ENCODE measurements at regions not wholly inside any gene's neighbourhood (a gene's known extent, or its start where the extent isn't known, plus 50 kb on each side); places are given as distances from the start of the nearest gene placed in this dataset.

GRCh38 chr1:98420376-98421084 lies 241.0 kb upstream of the SNX7 start:
- no peaks in the 10 kb centered on the region for H3K36me3 ChIP-seq (ENCODE audit: insufficient read depth, low read length)
- no peaks in the 10 kb centered on the region for H3K9me3 ChIP-seq (ENCODE audit: low read length)
- no peak overlapping the region for H3K4me3 ChIP-seq (ENCODE audit: low read length)
- no peak overlapping the region for H3K9ac ChIP-seq (ENCODE audit: low read length)
- no peaks in the 10 kb centered on the region for H3F3A ChIP-seq (ENCODE audit: insufficient read depth, low read length, poor library complexity, severe bottlenecking)
- no peaks in the 10 kb centered on the region for H3K79me2 ChIP-seq (replicated peaks; ENCODE audit: insufficient read depth, low read length)
- TF ChIP-seq TAF1 (IDR thresholded peaks at IDR 0.05; ENCODE audit: low read depth) = no peak
- no peak for TF ChIP-seq REST (IDR thresholded peaks at IDR 0.05; ENCODE audit: borderline replicate concordance)
- TF ChIP-seq CTCF (IDR thresholded peaks at IDR 0.05; ENCODE audit: poor library complexity, severe bottlenecking) = no peak
- TF ChIP-seq MXI1 (conservative IDR thresholded peaks at IDR 0.05; ENCODE audit: poor library complexity, severe bottlenecking) = no peak
- TF ChIP-seq POLR2AphosphoS5 (IDR thresholded peaks at IDR 0.05) = no peak
- no peak overlapping the region for H2AFZ ChIP-seq (ENCODE audit: low read depth, low read length)
- no peak overlapping the region for H3K4me2 ChIP-seq (ENCODE audit: low read length)
- H3K27me3 ChIP-seq (ENCODE audit: insufficient read depth, low read depth, low read length) = no peaks in the 10 kb centered on the region
- H3K27ac ChIP-seq (ENCODE audit: low read length) = no peak overlapping the region
- H4K20me1 ChIP-seq (ENCODE audit: insufficient read depth) = no peaks in the 10 kb centered on the region
- H3K9me2 ChIP-seq (ENCODE audit: insufficient read depth, low read length) = no peaks in the 10 kb centered on the region

GRCh38 chr1:98417820-98418219 lies 243.7 kb upstream of the SNX7 start:
- Histone ChIP-seq H3K9me2 (ENCODE audit: insufficient read depth, low read length) (no peaks in the 10 kb centered on the region), H3F3A (ENCODE audit: insufficient read depth, low read length, poor library complexity, severe bottlenecking) (no peaks in the 10 kb centered on the region), H3K4me2 (ENCODE audit: low read length) (no peak overlapping the region), H4K20me1 (ENCODE audit: insufficient read depth) (no peaks in the 10 kb centered on the region), H3K9me3 (ENCODE audit: low read length) (no peaks in the 10 kb centered on the region), H2AFZ (ENCODE audit: low read depth, low read length) (no peak overlapping the region), H3K36me3 (ENCODE audit: insufficient read depth, low read length) (no peaks in the 10 kb centered on the region), H3K9ac (ENCODE audit: low read length) (no peak overlapping the region), H3K27ac (ENCODE audit: low read length) (no peak overlapping the region), H3K27me3 (ENCODE audit: insufficient read depth, low read depth, low read length) (no peaks in the 10 kb centered on the region), H3K79me2 (replicated peaks; ENCODE audit: insufficient read depth, low read length) (no peaks in the 10 kb centered on the region), H3K4me3 (ENCODE audit: low read length) (no peak overlapping the region)
- TF ChIP-seq SMC3 (conservative IDR thresholded peaks at IDR 0.05; ENCODE audit: poor library complexity) (no peak), CTCF (IDR thresholded peaks at IDR 0.05; ENCODE audit: poor library complexity, severe bottlenecking) (no peak), EP300 (conservative IDR thresholded peaks at IDR 0.05; ENCODE audit: poor library complexity, severe bottlenecking) (no peak), REST (IDR thresholded peaks at IDR 0.05; ENCODE audit: borderline replicate concordance) (no peak), POLR2AphosphoS5 (IDR thresholded peaks at IDR 0.05) (no peak), MXI1 (conservative IDR thresholded peaks at IDR 0.05; ENCODE audit: poor library complexity, severe bottlenecking) (no peak), TAF1 (IDR thresholded peaks at IDR 0.05; ENCODE audit: low read depth) (no peak), RAD21 (conservative IDR thresholded peaks at IDR 0.05) (no peak), EZH2 (IDR thresholded peaks at IDR 0.05; ENCODE audit: borderline replicate concordance, insufficient read depth, low read length, poor library complexity, severe bottlenecking) (no peak)
